ENCODE measurements at regions not wholly inside any gene's neighbourhood (a gene's known extent, or its start where the extent isn't known, plus 50 kb on each side); places are given as distances from the start of the nearest gene placed in this dataset.

DNA sequence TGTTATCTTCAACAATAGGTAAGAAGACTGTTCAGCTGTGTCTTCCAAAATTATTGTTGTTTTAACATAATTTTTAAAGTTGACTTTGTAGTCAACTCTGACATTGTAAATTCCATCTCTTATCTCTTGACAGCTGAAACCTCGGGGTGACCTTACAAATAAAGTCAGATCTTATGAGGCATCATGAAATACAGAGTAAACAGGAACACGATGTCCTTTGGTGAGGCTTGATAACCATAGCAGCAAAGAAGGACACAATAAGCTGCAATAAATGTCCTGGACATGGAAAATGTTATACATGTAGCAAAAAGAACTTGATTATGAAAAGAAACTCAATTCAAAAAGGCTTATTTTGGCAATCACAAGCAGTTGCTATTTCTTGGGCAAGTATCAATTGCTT lies 618.9 kb upstream of the SLC39A10 start:
- H3K36me3 ChIP-seq: no peaks in the 10 kb centered on the region
- no peak for DNase-seq
- intact Hi-C loops (cut with DNase I; ENCODE audit: low total_unique reads): no loop called here
- H3K4me1 ChIP-seq: no peaks in the 10 kb centered on the region
- TF ChIP-seq, protein P1, sequence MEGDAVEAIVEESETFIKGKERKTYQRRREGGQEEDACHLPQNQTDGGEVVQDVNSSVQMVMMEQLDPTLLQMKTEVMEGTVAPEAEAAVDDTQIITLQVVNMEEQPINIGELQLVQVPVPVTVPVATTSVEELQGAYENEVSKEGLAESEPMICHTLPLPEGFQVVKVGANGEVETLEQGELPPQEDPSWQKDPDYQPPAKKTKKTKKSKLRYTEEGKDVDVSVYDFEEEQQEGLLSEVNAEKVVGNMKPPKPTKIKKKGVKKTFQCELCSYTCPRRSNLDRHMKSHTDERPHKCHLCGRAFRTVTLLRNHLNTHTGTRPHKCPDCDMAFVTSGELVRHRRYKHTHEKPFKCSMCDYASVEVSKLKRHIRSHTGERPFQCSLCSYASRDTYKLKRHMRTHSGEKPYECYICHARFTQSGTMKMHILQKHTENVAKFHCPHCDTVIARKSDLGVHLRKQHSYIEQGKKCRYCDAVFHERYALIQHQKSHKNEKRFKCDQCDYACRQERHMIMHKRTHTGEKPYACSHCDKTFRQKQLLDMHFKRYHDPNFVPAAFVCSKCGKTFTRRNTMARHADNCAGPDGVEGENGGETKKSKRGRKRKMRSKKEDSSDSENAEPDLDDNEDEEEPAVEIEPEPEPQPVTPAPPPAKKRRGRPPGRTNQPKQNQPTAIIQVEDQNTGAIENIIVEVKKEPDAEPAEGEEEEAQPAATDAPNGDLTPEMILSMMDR (IDR thresholded peaks at IDR 0.05): no peak
- H3K27ac ChIP-seq: no peak overlapping the region
- no peaks in the 10 kb centered on the region for H3K9me3 ChIP-seq
- no peaks in the 10 kb centered on the region for H3K27me3 ChIP-seq
- H3K4me3 ChIP-seq: no peak overlapping the region

DNA sequence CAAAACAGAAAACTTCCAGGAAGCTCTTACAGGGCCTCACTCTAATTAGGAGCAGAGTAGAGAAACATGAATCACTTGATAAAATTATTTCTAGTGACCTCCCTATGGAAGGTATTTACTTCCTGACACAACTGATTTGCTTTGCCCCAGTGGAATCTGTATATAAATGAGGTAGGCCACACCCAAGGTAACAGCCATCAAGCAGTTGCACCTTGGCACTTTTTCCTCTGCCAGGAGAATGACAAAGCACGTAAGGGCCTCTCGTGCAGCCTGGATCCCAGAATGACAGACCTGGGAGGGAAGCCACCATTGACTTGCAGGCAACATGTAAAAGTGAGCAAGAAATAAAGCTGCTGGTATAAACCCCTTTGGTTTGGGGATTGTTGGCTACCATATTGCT lies 620.0 kb upstream of the SLC39A10 start:
- Histone ChIP-seq H3K27me3 (no peaks in the 10 kb centered on the region), H3K4me1 (no peaks in the 10 kb centered on the region), H3K27ac (no peak overlapping the region), H3K36me3 (no peaks in the 10 kb centered on the region), H3K9me3 (no peaks in the 10 kb centered on the region), H3K4me3 (no peak overlapping the region)
- TF ChIP-seq, protein P1 (IDR thresholded peaks at IDR 0.05): no peak
- intact Hi-C loops (cut with DNase I; ENCODE audit: low total_unique reads): no loop called here
- no peak for DNase-seq

DNA sequence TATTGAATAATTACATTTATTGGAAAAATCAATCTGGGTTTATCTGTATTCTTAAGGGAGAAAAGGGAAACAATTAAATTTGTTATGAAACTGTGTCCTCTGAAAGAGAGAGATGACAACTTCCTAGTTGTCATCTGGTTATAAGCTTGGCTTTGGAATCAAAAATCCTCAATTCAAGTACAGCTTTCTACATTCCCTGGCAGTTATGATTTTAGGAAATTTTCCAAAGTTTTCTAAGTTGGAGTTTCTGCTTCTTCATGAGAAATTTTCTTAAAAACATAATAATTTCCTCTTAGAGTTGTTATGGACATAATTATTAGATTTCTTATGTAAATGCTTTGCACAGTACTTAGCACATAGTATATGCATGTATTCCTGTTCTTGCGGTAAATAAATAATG lies 625.6 kb upstream of the SLC39A10 start:
- TF ChIP-seq, protein P1 (IDR thresholded peaks at IDR 0.05): no peak
- H3K27ac ChIP-seq: no peak overlapping the region

DNA sequence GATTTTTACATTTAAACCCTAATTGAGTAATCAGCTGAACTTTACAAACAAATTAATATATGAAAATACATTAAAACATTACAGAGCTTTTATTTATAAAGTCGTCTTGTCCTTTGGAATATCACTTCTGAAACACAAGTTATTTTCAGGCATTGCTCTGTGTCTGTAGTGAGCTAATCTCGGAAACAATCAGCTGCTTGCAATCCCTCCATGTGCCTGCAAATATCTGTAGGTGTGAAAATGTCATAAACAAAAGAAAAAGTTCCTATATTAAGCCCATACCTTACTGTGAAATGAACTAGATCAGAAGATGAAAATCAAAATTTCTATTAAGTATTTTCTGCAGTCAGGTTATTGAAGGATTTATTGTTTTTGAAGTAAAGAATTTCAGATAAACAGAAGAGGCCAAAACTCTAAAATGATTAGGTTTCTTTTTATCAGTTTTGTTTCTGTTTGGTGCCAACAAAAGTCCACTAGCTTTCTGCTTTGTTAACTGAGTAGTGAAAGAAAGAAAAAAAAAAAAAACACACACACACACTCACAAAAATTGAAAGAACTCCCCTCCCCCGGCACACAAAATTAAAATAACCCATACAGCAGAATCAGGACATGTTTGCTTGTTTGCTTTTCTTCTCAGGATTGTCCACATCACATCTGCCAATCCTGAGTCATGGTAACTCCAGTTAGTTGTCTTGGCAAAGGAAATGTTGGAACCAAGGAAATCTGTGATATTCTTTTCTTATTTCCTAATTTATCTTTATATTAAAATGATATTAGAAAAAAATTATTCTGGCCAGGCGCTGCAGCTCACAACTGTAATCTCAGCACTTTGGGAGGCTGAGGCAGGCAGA lies 627.0 kb upstream of the SLC39A10 start:
- H3K4me1 ChIP-seq: no peaks in the 10 kb centered on the region
- TF ChIP-seq, protein P1 (IDR thresholded peaks at IDR 0.05): no peak
- intact Hi-C loops (cut with DNase I; ENCODE audit: low total_unique reads): no loop called here

More for the DNA sequence above, 625.6 kb upstream of the SLC39A10 start:
- intact Hi-C loops (cut with DNase I; ENCODE audit: low total_unique reads): no loop called here
- no peaks in the 10 kb centered on the region for H3K4me1 ChIP-seq
- DNase-seq: no peak
- H3K36me3 ChIP-seq: no peaks in the 10 kb centered on the region
- H3K4me3 ChIP-seq: no peak overlapping the region
- no peaks in the 10 kb centered on the region for H3K9me3 ChIP-seq
- H3K27me3 ChIP-seq: no peaks in the 10 kb centered on the region

GRCh38 chr2:195027947-195028346 lies 629.1 kb upstream of the SLC39A10 start:
- intact Hi-C loops (cut with DNase I; ENCODE audit: low total_unique reads): no loop called here
- H3K27me3 ChIP-seq: no peaks in the 10 kb centered on the region
- H3K27ac ChIP-seq: no peak overlapping the region
- no peaks in the 10 kb centered on the region for H3K4me1 ChIP-seq
- TF ChIP-seq, protein P1 (IDR thresholded peaks at IDR 0.05): no peak
- no peak for DNase-seq
- no peak overlapping the region for H3K4me3 ChIP-seq
- H3K36me3 ChIP-seq: no peaks in the 10 kb centered on the region
- H3K9me3 ChIP-seq: no peaks in the 10 kb centered on the region

More for the DNA sequence above, 627.0 kb upstream of the SLC39A10 start:
- Histone ChIP-seq H3K36me3 (no peaks in the 10 kb centered on the region), H3K27ac (no peak overlapping the region), H3K4me3 (no peak overlapping the region), H3K9me3 (no peaks in the 10 kb centered on the region), H3K27me3 (no peaks in the 10 kb centered on the region)
- DNase-seq: no peak

Data from tibial artery (tissue), 4 donors.